Thyroid gland (tissue), 4 donors: ENCODE measurements at regions not wholly inside any gene's neighbourhood (a gene's known extent, or its start where the extent isn't known, plus 50 kb on each side); places are given as distances from the start of the nearest gene placed in this dataset.

Experiments used
- POLR2A ChIP-seq, 2 donors: fragments of 450-650 bp; IDR thresholded peaks; one replicate each; pipeline ENCODE4 v1.6.1; 2017; ENCODE audit warnings: antibody characterized with exemption in 2 of 2, mild to moderate bottlenecking in 2 of 2, moderate library complexity in 1 of 2
- TF ChIP-seq, protein P1 (sequence below), 6 experiments: fragments of 200-600 bp in 3 of 6; fragments of 450-650 bp in 3 of 6; sonication (generic) in 3 of 6; IDR thresholded peaks; one replicate each; pipeline ENCODE4 v1.5.1; 2016 to 2019; ENCODE audit warnings: antibody characterized with exemption in 6 of 6, mild to moderate bottlenecking in 2 of 6, inconsistent platforms in 1 of 6, moderate library complexity in 1 of 6

- TF ChIP-seq, protein P1, sequence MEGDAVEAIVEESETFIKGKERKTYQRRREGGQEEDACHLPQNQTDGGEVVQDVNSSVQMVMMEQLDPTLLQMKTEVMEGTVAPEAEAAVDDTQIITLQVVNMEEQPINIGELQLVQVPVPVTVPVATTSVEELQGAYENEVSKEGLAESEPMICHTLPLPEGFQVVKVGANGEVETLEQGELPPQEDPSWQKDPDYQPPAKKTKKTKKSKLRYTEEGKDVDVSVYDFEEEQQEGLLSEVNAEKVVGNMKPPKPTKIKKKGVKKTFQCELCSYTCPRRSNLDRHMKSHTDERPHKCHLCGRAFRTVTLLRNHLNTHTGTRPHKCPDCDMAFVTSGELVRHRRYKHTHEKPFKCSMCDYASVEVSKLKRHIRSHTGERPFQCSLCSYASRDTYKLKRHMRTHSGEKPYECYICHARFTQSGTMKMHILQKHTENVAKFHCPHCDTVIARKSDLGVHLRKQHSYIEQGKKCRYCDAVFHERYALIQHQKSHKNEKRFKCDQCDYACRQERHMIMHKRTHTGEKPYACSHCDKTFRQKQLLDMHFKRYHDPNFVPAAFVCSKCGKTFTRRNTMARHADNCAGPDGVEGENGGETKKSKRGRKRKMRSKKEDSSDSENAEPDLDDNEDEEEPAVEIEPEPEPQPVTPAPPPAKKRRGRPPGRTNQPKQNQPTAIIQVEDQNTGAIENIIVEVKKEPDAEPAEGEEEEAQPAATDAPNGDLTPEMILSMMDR (IDR thresholded peaks at IDR 0.05): no peak
- TF ChIP-seq POLR2A (IDR thresholded peaks at IDR 0.05): no peak
Measured at GRCh38 chr14:89644641-89645040, 227.6 kb upstream of the FOXN3 start.
